DMS153 (cell line): ENCODE measurements at regions not wholly inside any gene's neighbourhood (a gene's known extent, or its start where the extent isn't known, plus 50 kb on each side); places are given as distances from the start of the nearest gene placed in this dataset.
A peak's percentile ranks its signal among the peaks of the same experiment; 100 is the strongest.

Experiments
- DNase-seq: peaks from one replicate; lab custom pipeline; 2025; lab: John Stamatoyannopoulos, UW

DNA sequence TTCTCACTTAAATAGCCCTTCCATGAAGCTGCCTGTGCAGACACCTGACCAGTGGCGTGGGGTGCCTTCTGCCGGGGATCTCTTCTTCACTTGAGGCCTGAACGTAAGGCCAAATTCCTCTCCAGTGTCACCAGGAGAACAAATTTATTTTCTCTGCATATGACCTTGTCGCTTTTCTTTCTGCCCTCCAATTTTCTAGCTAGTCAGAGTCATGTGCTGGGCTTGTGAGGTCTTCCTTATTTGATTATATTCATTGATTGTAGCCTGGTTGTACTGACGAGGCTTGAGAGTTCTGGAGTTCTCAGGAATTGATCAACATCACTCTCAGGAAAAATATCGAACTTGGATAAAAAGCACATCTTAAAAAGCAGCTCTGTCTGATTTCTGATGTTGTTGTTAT, 255.7 kb downstream of the BUB3 start:
- DNase-seq = no peak

- DNase-seq = no peak
Measured at GRCh38 chr10:123413353-123413752, 252.8 kb upstream of the GPR26 start.

- no peak for DNase-seq
Measured at GRCh38 chr10:123415523-123415922, 250.6 kb upstream of the GPR26 start.

GRCh38 chr10:123417414-123417813, 248.7 kb upstream of the GPR26 start:
- DNase-seq = no peak

DNA sequence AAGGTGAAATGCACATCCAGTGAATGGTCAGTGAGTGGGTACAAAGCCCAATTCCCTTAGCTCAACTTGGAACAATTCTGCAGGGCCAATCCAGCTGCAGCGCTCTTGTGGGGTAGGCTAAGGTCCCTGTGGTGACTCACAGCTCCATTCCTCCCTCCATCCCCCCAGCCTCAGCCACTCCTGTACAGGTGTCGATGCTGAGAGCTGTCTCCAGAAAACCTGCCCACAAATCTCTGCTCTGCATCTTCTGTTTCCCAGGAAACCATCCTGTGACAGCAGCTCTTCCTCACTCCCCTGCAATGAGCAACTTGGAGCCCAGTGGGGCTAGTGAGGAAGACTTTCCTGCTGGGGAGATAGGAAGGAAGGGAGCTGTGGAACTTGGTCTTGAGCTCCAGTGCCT, 244.7 kb upstream of the GPR26 start:
- no peak for DNase-seq

GRCh38 chr10:123422261-123422660, 243.9 kb upstream of the GPR26 start:
- DNase-seq = no peak

DNA sequence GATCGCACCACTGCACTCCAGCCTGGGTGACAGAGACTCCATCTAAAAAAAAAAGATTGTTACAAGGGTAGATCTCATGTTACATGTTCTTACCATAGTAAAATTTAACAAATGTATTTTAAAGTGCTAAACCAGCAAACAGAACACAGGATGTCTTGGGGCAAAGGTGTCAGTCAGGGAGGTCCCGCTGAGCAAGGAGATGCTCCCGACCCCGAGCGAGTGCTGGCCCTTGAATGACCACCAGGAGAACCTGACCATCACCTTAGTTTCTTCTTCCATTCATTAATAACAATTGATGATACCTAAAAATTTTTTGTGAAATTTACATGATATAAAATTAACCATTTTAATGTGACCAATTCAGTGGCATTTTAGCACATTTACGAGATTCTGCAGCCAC, 241.6 kb upstream of the GPR26 start:
- DNase-seq = no peak

DNA sequence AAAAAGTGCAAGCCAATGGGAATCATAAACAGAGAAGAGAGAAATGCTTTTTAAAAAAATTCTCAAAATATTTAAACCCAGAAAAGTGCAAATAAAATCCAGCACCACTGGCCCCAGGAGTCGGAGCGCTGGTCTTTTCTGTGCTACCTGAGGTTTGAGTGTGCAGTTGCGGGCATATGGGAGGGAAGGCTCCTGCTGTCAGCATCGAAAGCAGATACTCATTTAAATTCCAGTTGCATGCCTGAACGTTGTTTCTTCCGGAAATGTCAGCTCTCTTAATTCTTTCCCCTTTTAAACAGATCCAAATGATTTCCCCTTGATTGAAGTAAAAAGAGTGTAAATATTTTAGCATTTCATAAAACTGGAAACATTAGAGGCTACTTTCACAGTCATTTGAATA, 240.5 kb upstream of the GPR26 start:
- no peak for DNase-seq

- DNase-seq = peak; percentile 9
Measured at GRCh38 chr10:123427165-123427786, 238.9 kb upstream of the GPR26 start.

GRCh38 chr10:123428391-123428790, 237.8 kb upstream of the GPR26 start:
- DNase-seq = no peak

- DNase-seq = no peak
Measured at GRCh38 chr10:123429706-123430221, 236.4 kb upstream of the GPR26 start.

DNA sequence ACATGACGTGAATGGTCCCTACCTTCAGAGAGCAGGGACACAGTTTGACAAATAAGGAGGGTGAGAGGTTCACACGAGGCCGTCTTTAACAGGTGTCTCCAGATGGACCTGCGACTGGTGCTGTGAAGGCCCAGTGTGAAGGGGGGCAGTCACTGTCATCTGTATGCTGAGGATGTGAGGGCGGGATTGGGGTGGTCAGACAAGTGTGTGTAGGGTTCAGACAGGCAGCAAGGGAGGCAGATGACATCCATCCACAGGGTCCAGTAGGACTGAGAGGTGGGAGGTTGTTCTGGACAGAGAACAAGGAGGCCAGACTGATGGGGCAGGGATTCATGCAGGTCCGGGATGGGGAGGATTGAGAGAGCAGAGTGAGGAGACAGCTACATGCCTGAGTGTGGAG, 232.6 kb upstream of the GPR26 start:
- DNase-seq = no peak

GRCh38 chr10:123434435-123435039, 231.6 kb upstream of the GPR26 start:
- no peak for DNase-seq

- DNase-seq = no peak
Measured at GRCh38 chr10:123442901-123443300, 223.3 kb upstream of the GPR26 start.

DNA sequence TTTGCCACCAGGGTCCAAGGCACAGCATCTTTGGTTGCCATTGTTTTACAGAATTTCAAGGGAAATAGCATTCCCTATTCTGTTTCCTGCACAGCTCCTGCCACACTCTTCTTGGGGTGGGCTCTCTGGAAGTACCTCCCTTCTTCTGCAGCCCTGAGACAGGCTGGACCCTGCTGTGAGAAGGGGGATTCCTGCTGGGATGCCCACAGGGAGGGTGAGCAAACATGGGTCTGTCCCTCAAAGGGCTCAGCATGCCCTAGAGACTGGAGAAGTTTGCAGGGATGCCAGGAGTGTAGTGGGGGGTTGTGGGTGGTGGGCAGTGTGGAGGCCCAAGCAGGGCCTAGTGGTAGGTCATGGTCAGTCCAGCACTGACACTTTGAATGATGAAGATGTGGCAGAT, 222.2 kb upstream of the GPR26 start:
- no peak for DNase-seq

DNA sequence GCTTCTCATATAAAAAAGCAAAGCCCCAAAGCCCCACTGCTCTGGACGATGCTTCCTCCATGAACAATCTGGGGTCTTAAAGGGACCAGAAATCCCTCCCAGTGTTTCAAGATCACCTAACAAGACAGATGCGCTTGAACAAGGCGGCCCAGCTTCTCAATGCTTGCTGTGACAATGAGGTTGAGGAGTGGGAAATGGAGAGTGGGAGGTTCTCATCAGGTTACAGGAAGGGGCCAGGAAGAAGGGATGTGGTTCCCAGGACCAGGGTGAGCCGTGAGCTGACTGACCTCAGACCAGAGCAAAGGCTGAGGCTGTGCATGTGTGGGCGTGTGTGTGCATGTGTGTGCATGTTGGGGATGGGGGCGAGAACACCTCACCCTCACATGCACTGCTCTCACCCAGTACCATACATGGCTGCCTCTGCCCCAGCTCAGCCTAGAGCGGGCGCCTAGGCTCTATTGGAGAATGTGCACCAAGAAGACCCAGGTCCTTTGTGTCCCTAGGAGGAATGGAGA, 220.8 kb upstream of the GPR26 start:
- DNase-seq = no peak

DNA sequence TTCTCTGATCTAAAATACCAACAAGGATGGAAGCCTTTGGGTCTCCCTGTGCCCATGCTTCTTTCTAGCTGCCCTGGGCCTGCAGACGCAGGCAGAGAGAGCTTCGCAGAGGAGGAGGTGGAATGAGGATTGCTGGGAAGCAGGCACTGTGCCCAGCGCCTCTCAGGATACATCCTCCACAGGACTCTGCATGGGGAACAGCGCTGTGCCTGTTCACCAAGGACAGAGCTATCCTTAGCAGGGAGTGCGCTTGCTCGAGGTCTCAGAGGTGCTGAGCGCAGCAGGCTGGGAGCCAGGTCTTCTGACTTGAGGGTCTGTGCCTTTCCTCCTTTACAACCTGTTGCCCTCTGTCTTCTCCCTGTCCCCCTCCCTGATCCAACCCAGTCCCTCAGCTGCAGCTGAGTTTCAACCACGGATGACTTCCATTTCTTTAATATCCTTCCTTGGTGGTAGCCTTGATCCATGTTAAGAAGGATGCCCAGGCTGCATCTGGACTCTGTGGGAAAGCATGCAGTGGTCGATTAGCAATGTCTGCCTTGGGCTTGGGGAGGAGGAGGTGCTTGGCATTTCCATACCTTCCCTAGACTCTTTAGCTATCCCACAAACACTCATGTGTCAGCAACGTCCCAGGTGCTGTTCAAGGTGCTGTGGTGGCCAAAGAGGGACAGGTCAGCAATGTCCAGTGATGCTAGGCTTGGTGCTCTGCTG, 219.6 kb upstream of the GPR26 start:
- DNase-seq = peak; percentile 14

DNA sequence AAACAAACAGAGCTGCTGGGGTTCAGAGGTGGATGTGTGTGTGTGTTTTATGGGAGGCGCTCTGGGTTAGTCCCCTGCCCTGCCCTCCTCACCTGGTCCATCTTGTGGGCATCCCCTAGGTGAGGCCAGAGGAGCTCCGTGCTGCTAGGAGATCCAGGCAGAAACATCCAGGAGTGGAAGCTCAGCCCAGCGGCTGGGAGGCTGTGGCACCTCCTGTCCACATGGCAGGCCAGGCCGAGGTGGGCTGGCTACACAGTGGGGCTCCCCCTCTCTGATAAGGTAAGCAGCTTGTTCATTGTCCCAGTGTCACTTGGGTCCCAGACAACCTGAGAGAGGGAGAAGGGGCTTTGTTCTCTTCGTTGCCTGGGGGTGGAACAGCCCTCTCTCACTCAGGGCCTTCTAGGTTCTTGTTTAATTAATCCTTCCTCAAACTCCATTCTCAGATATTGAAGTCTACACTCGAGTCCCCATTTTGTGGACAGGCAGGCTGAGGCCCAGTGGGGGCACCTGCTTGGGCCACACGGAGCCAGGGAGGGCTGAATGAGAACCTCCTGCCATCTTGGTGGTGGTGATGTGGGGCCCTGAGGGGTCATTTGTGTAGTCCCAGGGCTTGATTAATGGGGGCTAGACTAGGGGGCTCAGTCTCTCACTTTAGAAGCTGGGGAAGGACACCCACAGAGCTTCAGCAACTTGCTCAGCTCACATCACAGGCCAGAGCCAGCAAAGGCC, 216.8 kb upstream of the GPR26 start:
- no peak for DNase-seq

DNA sequence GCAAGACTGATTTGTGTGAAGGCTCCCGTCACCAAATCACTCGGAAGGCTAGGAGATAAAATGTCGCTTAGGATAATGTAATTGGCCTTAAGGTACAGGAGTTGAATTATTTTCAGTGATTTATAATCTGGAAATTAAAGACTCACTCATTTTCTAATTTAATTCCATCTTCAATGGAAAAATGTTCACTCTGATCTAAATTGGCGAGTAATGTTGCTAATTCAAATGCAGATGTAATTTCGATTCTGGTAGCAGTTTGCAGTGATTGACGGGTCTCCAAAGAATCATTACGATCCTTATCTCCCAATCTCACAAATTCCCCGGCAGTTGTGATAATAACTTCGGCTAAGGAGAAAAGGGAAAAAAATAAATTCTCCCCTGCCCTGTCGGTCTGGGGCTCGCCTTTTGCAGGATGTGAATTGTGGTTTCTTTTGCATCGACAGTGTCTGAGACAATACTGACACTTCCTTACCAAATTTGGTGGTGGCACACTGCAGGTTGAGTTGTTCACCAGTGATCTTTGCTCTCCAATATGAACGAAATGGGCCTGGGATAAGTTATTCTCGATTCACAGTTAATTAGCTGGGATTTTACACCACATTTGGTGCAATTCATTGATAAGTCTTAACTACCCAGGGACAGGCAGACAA, 215.1 kb upstream of the GPR26 start:
- DNase-seq = no peak

- DNase-seq = no peak
Measured at GRCh38 chr10:123451618-123452245, 214.4 kb upstream of the GPR26 start.

GRCh38 chr10:123454987-123455386, 211.2 kb upstream of the GPR26 start:
- no peak for DNase-seq
